Lung (tissue), 11 donors: ENCODE measurements at regions not wholly inside any gene's neighbourhood (a gene's known extent, or its start where the extent isn't known, plus 50 kb on each side); places are given as distances from the start of the nearest gene placed in this dataset.

Experiments used
- ATAC-seq: fragments of 200-7000 bp; cut with Tn5 transposase; one replicate; pipeline ENCODE4 v1.9.1; 2020; ENCODE audit warnings: moderate number of reproducible peaks; ENCODE audit not compliant: insufficient read depth, low FRiP score
- DNase-seq, 3 donors: peaks; one replicate each; pipeline ENCODE4 v3.0.0-alpha.2; 2013 to 2017
- H3K27ac ChIP-seq, 2 donors: one replicate each; pipeline ENCODE4 v1.5.1; 2013; ENCODE audit warnings: mild to moderate bottlenecking in 2 of 2, moderate library complexity in 2 of 2, control low read depth in 1 of 2, inconsistent platforms in 1 of 2, low read depth in 1 of 2, low read length in 1 of 2
- H3K27me3 ChIP-seq, 3 donors: one replicate each; pipeline ENCODE4 v1.5.1; 2013; ENCODE audit warnings: low read length in 2 of 3; ENCODE audit not compliant: control insufficient read depth in 3 of 3, insufficient read depth in 3 of 3
- H3K36me3 ChIP-seq, 4 donors: one replicate each; pipeline ENCODE4 v1.5.1; 2013; ENCODE audit warnings: low read length in 4 of 4, mild to moderate bottlenecking in 1 of 4, moderate library complexity in 1 of 4; ENCODE audit not compliant: control insufficient read depth in 4 of 4, insufficient read depth in 4 of 4
- H3K4me1 ChIP-seq, 5 donors: one replicate each; pipeline ENCODE4 v1.5.1; 2013; ENCODE audit warnings: low read length in 5 of 5, mild to moderate bottlenecking in 2 of 5, moderate library complexity in 1 of 5; ENCODE audit not compliant: control insufficient read depth in 5 of 5, insufficient read depth in 5 of 5
- H3K4me3 ChIP-seq: one replicate; pipeline ENCODE4 v1.5.1; 2013; ENCODE audit warnings: mild to moderate bottlenecking, control low read depth, moderate library complexity
- H3K9ac ChIP-seq, 2 donors: one replicate each; pipeline ENCODE4 v1.5.1; 2013; ENCODE audit warnings: low read length in 2 of 2, control low read depth in 1 of 2; ENCODE audit not compliant: insufficient read depth in 1 of 2
- H3K9me3 ChIP-seq, 4 donors: one replicate each; pipeline ENCODE4 v1.5.1; 2013; ENCODE audit warnings: low read length in 3 of 4, mild to moderate bottlenecking in 1 of 4, moderate library complexity in 1 of 4; ENCODE audit not compliant: control insufficient read depth in 4 of 4, insufficient read depth in 3 of 4
- WGBS, 2 donors: extraction: QIAGEN DNeasy Blood & Tissue Kit; methylation state at CpG; one replicate each; pipeline ENCODE4 v1.1.7; 2013; 5-methylcytosine and 5-hydroxymethylcytosine counted together
- TF ChIP-seq, protein P1 (sequence below): IDR thresholded peaks from 2 replicates; pipeline ENCODE4 v1.5.1; 2012; ENCODE audit warnings: mild to moderate bottlenecking; ENCODE audit errors: control extremely low read depth, extremely low read depth
- donor health status: control.
- donor health status: control.
- donor health status: Bipolar disorder and iron deficiency.
- donor health status: healthy.
- donor health status: DM: yes; HTN: yes; CAD: no.

- DNase-seq: no peak
Observed at GRCh38 chr15:98207928-98208327, 247.4 kb downstream of the ARRDC4 start.

DNA sequence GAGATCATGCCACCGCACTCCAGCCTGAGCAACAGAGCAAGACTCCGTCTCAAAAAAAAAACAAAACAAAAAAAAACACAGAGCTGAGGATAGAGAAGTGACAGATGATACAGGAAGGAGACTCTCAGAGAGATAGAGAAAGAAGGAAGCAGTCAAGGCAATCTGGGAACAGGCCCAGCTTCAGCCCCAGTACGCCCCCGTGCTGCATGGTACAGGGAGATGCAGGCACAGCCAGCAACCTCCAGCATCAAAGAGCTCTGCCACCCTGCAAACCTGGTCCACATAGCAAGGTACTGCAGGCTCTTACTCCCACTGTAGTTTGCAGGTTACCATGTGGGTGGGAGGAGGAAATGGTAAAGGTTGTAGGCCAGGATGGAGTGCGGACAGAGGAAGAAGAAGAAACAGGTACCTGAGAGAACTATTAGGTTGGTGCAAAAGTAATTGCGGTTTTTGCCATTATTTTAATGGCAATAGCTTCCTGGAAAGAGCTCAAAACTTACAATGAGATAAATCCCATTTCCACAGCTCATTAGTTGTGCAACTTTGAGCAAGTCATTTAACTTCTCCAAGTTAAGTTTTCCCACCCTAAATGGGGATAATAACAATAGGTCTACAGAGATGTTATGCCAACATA is 253.0 kb downstream of the ARRDC4 start:
- H3K27me3 ChIP-seq: no peaks in the 10 kb centered on the region
- H3K27ac ChIP-seq: no peak overlapping the region
- no peaks in the 10 kb centered on the region for H3K9me3 ChIP-seq
- no peaks in the 10 kb centered on the region for H3K36me3 ChIP-seq
- ATAC-seq (no peak), DNase-seq (no peak)
- TF ChIP-seq, protein P1, sequence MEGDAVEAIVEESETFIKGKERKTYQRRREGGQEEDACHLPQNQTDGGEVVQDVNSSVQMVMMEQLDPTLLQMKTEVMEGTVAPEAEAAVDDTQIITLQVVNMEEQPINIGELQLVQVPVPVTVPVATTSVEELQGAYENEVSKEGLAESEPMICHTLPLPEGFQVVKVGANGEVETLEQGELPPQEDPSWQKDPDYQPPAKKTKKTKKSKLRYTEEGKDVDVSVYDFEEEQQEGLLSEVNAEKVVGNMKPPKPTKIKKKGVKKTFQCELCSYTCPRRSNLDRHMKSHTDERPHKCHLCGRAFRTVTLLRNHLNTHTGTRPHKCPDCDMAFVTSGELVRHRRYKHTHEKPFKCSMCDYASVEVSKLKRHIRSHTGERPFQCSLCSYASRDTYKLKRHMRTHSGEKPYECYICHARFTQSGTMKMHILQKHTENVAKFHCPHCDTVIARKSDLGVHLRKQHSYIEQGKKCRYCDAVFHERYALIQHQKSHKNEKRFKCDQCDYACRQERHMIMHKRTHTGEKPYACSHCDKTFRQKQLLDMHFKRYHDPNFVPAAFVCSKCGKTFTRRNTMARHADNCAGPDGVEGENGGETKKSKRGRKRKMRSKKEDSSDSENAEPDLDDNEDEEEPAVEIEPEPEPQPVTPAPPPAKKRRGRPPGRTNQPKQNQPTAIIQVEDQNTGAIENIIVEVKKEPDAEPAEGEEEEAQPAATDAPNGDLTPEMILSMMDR: no peak
- 71 to 91% methylated on average over 6 of the region's 6 CpGs for WGBS, 2 donors
- H3K4me3 ChIP-seq: no peak overlapping the region
- no peak overlapping the region for H3K9ac ChIP-seq
- no peaks in the 10 kb centered on the region for H3K4me1 ChIP-seq

More at GRCh38 chr15:98207928-98208327, 247.4 kb downstream of the ARRDC4 start:
- Histone ChIP-seq H3K4me1 (no peaks in the 10 kb centered on the region), H3K27ac (no peak overlapping the region), H3K27me3 (no peaks in the 10 kb centered on the region), H3K4me3 (no peak overlapping the region), H3K9me3 (no peaks in the 10 kb centered on the region), H3K9ac (no peak overlapping the region), H3K36me3 (no peaks in the 10 kb centered on the region)
- 74 to 83% methylated on average over 4 of the region's 4 CpGs for WGBS, 2 donors
- TF ChIP-seq, protein P1: no peak
- ATAC-seq: no peak

DNA sequence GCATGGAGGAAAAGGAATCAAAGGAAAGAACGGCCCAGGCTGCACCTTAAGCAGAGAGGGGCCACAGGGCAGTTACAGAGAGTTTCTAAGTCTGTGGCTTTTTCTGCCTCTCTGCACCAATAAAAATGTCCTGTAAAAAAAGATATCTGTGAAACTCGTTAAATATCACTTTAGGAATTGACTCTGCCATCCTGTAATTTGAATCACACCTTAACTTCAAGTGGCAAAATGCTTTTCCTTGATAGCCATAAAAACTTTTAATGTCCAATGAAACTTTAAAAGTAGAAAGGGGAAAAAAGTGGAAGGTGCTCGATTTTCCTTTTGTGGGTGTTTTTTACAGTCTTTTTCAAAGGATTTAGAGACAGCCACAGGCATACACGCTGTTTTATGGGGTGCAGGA is 255.7 kb downstream of the ARRDC4 start:
- DNase-seq: no peak
- no peak overlapping the region for H3K27ac ChIP-seq
- TF ChIP-seq, protein P1: no peak
- WGBS, 2 donors: 71 to 75% methylated on average over 4 of the region's 4 CpGs
- no peaks in the 10 kb centered on the region for H3K27me3 ChIP-seq
- no peak for ATAC-seq
- H3K4me3 ChIP-seq: no peak overlapping the region
- no peaks in the 10 kb centered on the region for H3K4me1 ChIP-seq
- no peak overlapping the region for H3K9ac ChIP-seq
- no peaks in the 10 kb centered on the region for H3K9me3 ChIP-seq
- no peaks in the 10 kb centered on the region for H3K36me3 ChIP-seq

DNA sequence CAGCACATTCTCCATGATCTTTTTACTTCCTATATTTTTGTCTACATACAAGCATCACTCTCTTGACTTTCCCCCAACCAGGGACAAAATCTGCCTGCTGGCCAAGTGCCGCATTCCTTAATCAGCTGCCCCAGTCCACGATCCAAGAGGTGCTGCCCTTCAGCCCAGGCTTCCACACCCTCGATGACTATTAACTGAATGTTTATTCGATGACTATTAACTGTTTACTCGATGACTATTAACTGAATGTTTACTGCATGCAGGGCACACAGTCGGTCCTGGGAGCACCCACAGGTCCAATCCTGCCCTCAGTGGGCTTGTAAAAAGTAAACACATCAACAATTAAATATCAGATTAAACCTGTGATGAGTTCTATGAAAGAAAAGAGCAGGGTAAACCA is 256.9 kb downstream of the ARRDC4 start:
- 76 to 82% methylated on average over 6 of the region's 6 CpGs for WGBS, 2 donors
- ATAC-seq (no peak), DNase-seq (no peak)
- H3K27me3 ChIP-seq: no peaks in the 10 kb centered on the region
- no peak overlapping the region for H3K4me3 ChIP-seq
- peaks cover 0 to 2% (median 0%) of the 10 kb centered on the region in 4 donors for H3K9me3 ChIP-seq
- TF ChIP-seq, protein P1: no peak
- H3K36me3 ChIP-seq: no peaks in the 10 kb centered on the region
- no peak overlapping the region for H3K27ac ChIP-seq
- H3K9ac ChIP-seq: no peak overlapping the region
- H3K4me1 ChIP-seq: no peaks in the 10 kb centered on the region
